Endothelial cell of umbilical vein (primary cell): ENCODE measurements at regions not wholly inside any gene's neighbourhood (a gene's known extent, or its start where the extent isn't known, plus 50 kb on each side); places are given as distances from the start of the nearest gene placed in this dataset.

Experiments
- BruUV-seq: library from RNA; stranded (reverse); fragments of 400-500 nt; replicated peaks from 2 replicates; lab custom pipeline; 2021; lab: Mats Ljungman, UMichigan
- CTCF ChIA-PET: fragments of 300-600, 350-600 bp; sonication (Branson Sonifier 250); formaldehyde crosslinking; loops from one replicate; lab custom pipeline; 2021; ENCODE audit warnings: antibody characterized with exemption, inconsistent platforms; lab: Charles Lee
- POLR2A ChIA-PET: fragments of 300-600, 350-600 bp; sonication (Branson Sonifier 250); formaldehyde crosslinking; loops from one replicate; lab custom pipeline; 2021; ENCODE audit warnings: antibody characterized with exemption, inconsistent platforms; lab: Charles Lee
- DNase-seq: peaks from one replicate; pipeline ENCODE4 v3.0.0-alpha.2; 2011; ENCODE audit warnings: low read depth, low spot score
- FAIRE-seq: peaks from 2 replicates; lab custom pipeline; 2011; peaks lifted over from hg19 to GRCh38; lab: Jason Lieb, UNC
- H2AFZ ChIP-seq: 2 replicates; pipeline ENCODE4 v1.6.0; 2012; ENCODE audit warnings: low read depth, low read length, control low read depth, inconsistent platforms
- H3K27ac ChIP-seq: 2 replicates; pipeline ENCODE4 v1.5.1; 2011; ENCODE audit warnings: low read depth, mild to moderate bottlenecking, control low read depth, low read length, moderate library complexity; ENCODE audit not compliant: insufficient read depth
- H3K27me3 ChIP-seq, 2 experiments: 2 replicates each; pipeline versions ENCODE4 v1.6.0 to v1.6.1; 2011; ENCODE audit warnings: low read length in 2 of 2, mixed read lengths in 1 of 2; ENCODE audit not compliant: control insufficient read depth in 2 of 2, insufficient read depth in 2 of 2
- H3K36me3 ChIP-seq, 2 experiments: 2 replicates in 1 of 2; 3 replicates in 1 of 2; pipeline ENCODE4 v1.5.1; 2011; ENCODE audit warnings: low read length in 2 of 2, mild to moderate bottlenecking in 1 of 2, moderate library complexity in 1 of 2; ENCODE audit not compliant: control insufficient read depth in 2 of 2, insufficient read depth in 2 of 2; ENCODE audit errors: extremely low read depth in 1 of 2
- H3K4me1 ChIP-seq: 3 replicates; pipeline ENCODE4 v1.5.1; 2011; ENCODE audit warnings: mild to moderate bottlenecking, low read length; ENCODE audit not compliant: control insufficient read depth, insufficient read depth; ENCODE audit errors: extremely low read depth
- H3K4me2 ChIP-seq: 2 replicates; pipeline ENCODE4 v1.6.1; 2011; ENCODE audit warnings: low read length, control low read depth, mixed read lengths; ENCODE audit not compliant: insufficient read depth
- H3K4me3 ChIP-seq, 3 experiments: fragments of 200-600 bp in 1 of 3; sonication (generic), shearing (Covaris generic) in 1 of 3; replicated peaks in 1 of 3; 2 replicates each; pipeline ENCODE4 v1.5.1; 2011 to 2016; ENCODE audit warnings: control low read depth in 3 of 3, low read length in 3 of 3, mild to moderate bottlenecking in 2 of 3, inconsistent platforms in 1 of 3, low read depth in 1 of 3, moderate library complexity in 1 of 3; ENCODE audit not compliant: insufficient read depth in 1 of 3
- H3K79me2 ChIP-seq: 2 replicates; pipeline ENCODE4 v1.6.0; 2012; ENCODE audit warnings: low read length, inconsistent platforms; ENCODE audit not compliant: control insufficient read depth, insufficient read depth
- H3K9ac ChIP-seq: replicated peaks from 2 replicates; pipeline ENCODE3; 2011; ENCODE audit warnings: low read length, control low read depth; ENCODE audit not compliant: insufficient read depth; ENCODE audit errors: extremely low read depth
- H3K9me1 ChIP-seq: replicated peaks from 3 replicates; pipeline ENCODE4 v1.6.0; 2011; ENCODE audit warnings: mild to moderate bottlenecking, low read length; ENCODE audit not compliant: control insufficient read depth, insufficient read depth; ENCODE audit errors: extremely low read depth
- H3K9me3 ChIP-seq: replicated peaks from 2 replicates; pipeline ENCODE4 v1.5.1; 2012; ENCODE audit warnings: low read length, inconsistent platforms; ENCODE audit not compliant: control insufficient read depth, insufficient read depth
- H4K20me1 ChIP-seq: replicated peaks from 2 replicates; pipeline ENCODE3; 2011; ENCODE audit warnings: mild to moderate bottlenecking, low read length; ENCODE audit not compliant: control insufficient read depth, insufficient read depth; ENCODE audit errors: extremely low read depth
- CTCF ChIP-seq, 2 donors: IDR thresholded peaks; 1 replicate in 1 of 2; 2 replicates in 1 of 2; pipeline ENCODE4 v1.5.1; 2011; ENCODE audit warnings: low read length in 2 of 2, mild to moderate bottlenecking in 2 of 2, moderate library complexity in 2 of 2, control low read depth in 1 of 2, inconsistent platforms in 1 of 2, low read depth in 1 of 2; ENCODE audit not compliant: insufficient read depth in 1 of 2; ENCODE audit errors: extremely low read depth in 1 of 2
- EZH2 ChIP-seq: IDR thresholded peaks from 2 replicates; pipeline ENCODE4 v1.6.1; 2012; ENCODE audit warnings: borderline replicate concordance, low read depth, mild to moderate bottlenecking, moderate library complexity, low read length, inconsistent platforms; ENCODE audit not compliant: severe bottlenecking
- FOS ChIP-seq: IDR thresholded peaks from 2 replicates; pipeline ENCODE4 v1.6.1; 2011; ENCODE audit warnings: mild to moderate bottlenecking, low read length, moderate library complexity, borderline replicate concordance; ENCODE audit not compliant: insufficient read depth
- GATA2 ChIP-seq: IDR thresholded peaks from 2 replicates; pipeline ENCODE4 v1.7.0; 2011; ENCODE audit warnings: low read depth, mild to moderate bottlenecking, moderate library complexity, mixed read lengths, low read length; ENCODE audit not compliant: insufficient read length, insufficient read depth
- JUN ChIP-seq: IDR thresholded peaks from 2 replicates; pipeline ENCODE4 v1.6.1; 2011; ENCODE audit warnings: borderline replicate concordance, low read depth; ENCODE audit not compliant: insufficient read length, insufficient read depth
- MAX ChIP-seq: IDR thresholded peaks from 2 replicates; pipeline ENCODE4 v1.6.1; 2011; ENCODE audit not compliant: insufficient read depth, insufficient read length
- MYC ChIP-seq: IDR thresholded peaks from one replicate; pipeline ENCODE4 v1.6.1; 2011; ENCODE audit warnings: mild to moderate bottlenecking, low read depth, low read length
- POLR2A ChIP-seq: IDR thresholded peaks from 2 replicates; pipeline ENCODE4 v1.6.1; 2012; ENCODE audit warnings: low read depth, mild to moderate bottlenecking, control low read depth, low read length
- POLR2AphosphoS5 ChIP-seq: IDR thresholded peaks from 2 replicates; pipeline ENCODE4 v1.6.1; 2012; ENCODE audit warnings: low read depth, mild to moderate bottlenecking, control low read depth, low read length, moderate library complexity; ENCODE audit not compliant: insufficient read depth
- dilution Hi-C: fragments of 300-500 bp; cut with MboI; formaldehyde crosslinking; loops from one replicate; pipeline ENCODE4 v1.15.0; 2019; ENCODE audit warnings: low sequenced_read_pairs; ENCODE audit not compliant: extremely low pct_ligation_motif_present
- intact Hi-C: fragments of 100-400 bp; cut with micrococcal nuclease; formaldehyde crosslinking; loops from one replicate; pipeline ENCODE4 v1.10.0; 2022

GRCh38 chr4:23163647-23164436, 471.1 kb downstream of the GBA3 start:
- Histone ChIP-seq H3K4me3 (no peak overlapping the region), H3K9ac (no peak overlapping the region), H4K20me1 (no peaks in the 10 kb centered on the region), H3K4me1 (no peaks in the 10 kb centered on the region), H3K9me1 (no peaks in the 10 kb centered on the region), H3K9me3 (no peaks in the 10 kb centered on the region), H3K4me2 (no peak overlapping the region), H3K27ac (no peak overlapping the region), H3K36me3 (no peaks in the 10 kb centered on the region), H3K79me2 (no peaks in the 10 kb centered on the region), H2AFZ (no peak overlapping the region), H3K27me3 (no peaks in the 10 kb centered on the region)
- POLR2A ChIA-PET, result no interaction called here
- no TSS peak for BruUV-seq
- TF ChIP-seq EZH2 (no peak), MYC (no peak), MAX (no peak), GATA2 (no peak), CTCF (IDR thresholded peaks at IDR 0.05; ENCODE audit: extremely low read depth in 1 of 2, insufficient read depth in 1 of 2, low read depth in 1 of 2, low read length in 2 of 2) (no peak), JUN (no peak), POLR2A (no peak), POLR2AphosphoS5 (no peak), FOS (no peak)
- dilution Hi-C loops (no loop called here), intact Hi-C loops (no loop called here)
- CTCF ChIA-PET, result no interaction called here
- DNase-seq (no peak), FAIRE-seq (no peak)
